Keratinocyte (primary cell): ENCODE measurements at regions not wholly inside any gene's neighbourhood (a gene's known extent, or its start where the extent isn't known, plus 50 kb on each side); places are given as distances from the start of the nearest gene placed in this dataset.

Experiments used
- CTCF ChIP-seq, 3 experiments: IDR thresholded peaks in 1 of 3; conservative IDR thresholded peaks in 1 of 3; optimal IDR thresholded peaks in 1 of 3; 2 replicates in 2 of 3; 3 replicates in 1 of 3; pipeline versions ENCODE3 to v1.5.1; 2011; ENCODE audit warnings: low read length in 3 of 3, mild to moderate bottlenecking in 3 of 3, moderate library complexity in 2 of 3, control low read depth in 1 of 3, inconsistent platforms in 1 of 3; ENCODE audit not compliant: insufficient read depth in 2 of 3; ENCODE audit errors: extremely low read depth in 1 of 3
- EZH2 ChIP-seq: IDR thresholded peaks from one replicate; pipeline ENCODE4 v1.6.1; 2012; ENCODE audit warnings: inconsistent platforms, mild to moderate bottlenecking, low read length, moderate library complexity

- TF ChIP-seq EZH2, result no peak
- TF ChIP-seq CTCF (optimal IDR thresholded peaks at IDR 0.05 in 1 of 3, IDR thresholded peaks at IDR 0.05 in 1 of 3, conservative IDR thresholded peaks at IDR 0.05 in 1 of 3; ENCODE audit: extremely low read depth in 1 of 3, insufficient read depth in 2 of 3, low read length in 3 of 3), result no peak
Observed at GRCh38 chr7:52077571-52077970, 761.0 kb upstream of the COBL start.
